GM19238 (cell line): ENCODE measurements at regions not wholly inside any gene's neighbourhood (a gene's known extent, or its start where the extent isn't known, plus 50 kb on each side); places are given as distances from the start of the nearest gene placed in this dataset.

Experiments
- DNase-seq: peaks from one replicate; pipeline ENCODE4 v3.0.0; 2011; ENCODE audit warnings: low spot score; ENCODE audit not compliant: insufficient read length

- DNase-seq: no peak
These were observed 180.1 kb upstream of the ARID2 start for GRCh38 chr12:45549337-45549902.

- no peak for DNase-seq
These were observed 176.3 kb upstream of the ARID2 start for GRCh38 chr12:45553204-45553603.

GRCh38 chr12:45557016-45557415 is 172.5 kb upstream of the ARID2 start:
- no peak for DNase-seq

GRCh38 chr12:45558353-45558752 is 171.2 kb upstream of the ARID2 start:
- no peak for DNase-seq

- DNase-seq: no peak
These were observed 170.0 kb upstream of the ARID2 start for GRCh38 chr12:45559537-45559936.

- DNase-seq: no peak
These were observed 168.8 kb upstream of the ARID2 start for GRCh38 chr12:45560689-45561088.

- no peak for DNase-seq
These were observed 168.0 kb upstream of the ARID2 start for GRCh38 chr12:45561488-45561887.

- no peak for DNase-seq
These were observed 163.9 kb upstream of the ARID2 start for GRCh38 chr12:45565590-45565989.

- no peak for DNase-seq
These were observed 163.2 kb upstream of the ARID2 start for GRCh38 chr12:45566257-45566656.

- DNase-seq: no peak
These were observed 160.7 kb upstream of the ARID2 start for GRCh38 chr12:45568808-45569207.

GRCh38 chr12:45570501-45570900 is 159.0 kb upstream of the ARID2 start:
- no peak for DNase-seq

GRCh38 chr12:45572114-45572513 is 157.4 kb upstream of the ARID2 start:
- no peak for DNase-seq

- no peak for DNase-seq
These were observed 154.1 kb upstream of the ARID2 start for GRCh38 chr12:45575417-45575816.

- peak; percentile 7 for DNase-seq
These were observed 153.6 kb upstream of the ARID2 start for GRCh38 chr12:45575823-45576475.

GRCh38 chr12:45577844-45578399 is 151.6 kb upstream of the ARID2 start:
- no peak for DNase-seq

- DNase-seq: no peak
These were observed 149.0 kb upstream of the ARID2 start for GRCh38 chr12:45580356-45580969.

GRCh38 chr12:45581112-45581511 is 148.4 kb upstream of the ARID2 start:
- DNase-seq: no peak

GRCh38 chr12:45582536-45582935 is 147.0 kb upstream of the ARID2 start:
- DNase-seq: no peak

GRCh38 chr12:45582986-45583659 is 146.4 kb upstream of the ARID2 start:
- no peak for DNase-seq

- no peak for DNase-seq
These were observed 145.2 kb upstream of the ARID2 start for GRCh38 chr12:45584336-45584735.

GRCh38 chr12:45585522-45586230 is 143.8 kb upstream of the ARID2 start:
- DNase-seq: no peak

GRCh38 chr12:45586486-45586885 is 143.0 kb upstream of the ARID2 start:
- no peak for DNase-seq
